Sigmoid colon (tissue), 6 donors: ENCODE measurements at regions not wholly inside any gene's neighbourhood (a gene's known extent, or its start where the extent isn't known, plus 50 kb on each side); places are given as distances from the start of the nearest gene placed in this dataset.
A peak's percentile ranks its signal among the peaks of the same experiment; 100 is the strongest.
"Not testable (repeated sequence)": the region's sequence is repeated elsewhere in the genome, so short reads cannot be mapped to it uniquely, and the experiment has no call there.

Source experiments
- DNase-seq: peaks from one replicate; pipeline ENCODE4 v3.0.0-alpha.2; 2019
- H3K27ac ChIP-seq, 4 donors: fragments of 200-600 bp; sonication (generic); one replicate each; pipeline ENCODE4 v1.5.1; 2016 to 2019; ENCODE audit warnings: mild to moderate bottlenecking in 1 of 4
- H3K27me3 ChIP-seq, 3 donors: fragments of 200-600 bp; sonication (generic); one replicate each; pipeline ENCODE4 v1.5.1; 2019; ENCODE audit warnings: mild to moderate bottlenecking in 1 of 3
- H3K36me3 ChIP-seq, 4 donors: fragments of 200-600 bp; sonication (generic); one replicate each; pipeline ENCODE4 v1.5.1; 2016 to 2019
- H3K4me1 ChIP-seq, 4 donors: fragments of 200-600 bp; sonication (generic); one replicate each; pipeline ENCODE4 v1.5.1; 2017 to 2019
- H3K4me3 ChIP-seq, 4 donors: fragments of 200-600 bp; sonication (generic); one replicate each; pipeline ENCODE4 v1.5.1; 2017 to 2019; ENCODE audit warnings: mild to moderate bottlenecking in 2 of 4, moderate library complexity in 1 of 4
- H3K9me3 ChIP-seq, 4 donors: fragments of 200-600 bp in 3 of 4; sonication (generic) in 3 of 4; one replicate each; pipeline versions ENCODE4 v1.5.1 to v1.6.1; 2013 to 2019
- EP300 ChIP-seq, 4 donors: sonication (generic); formaldehyde crosslinking; IDR thresholded peaks; one replicate each; pipeline ENCODE4 v1.6.1; 2017; ENCODE audit warnings: antibody characterized with exemption in 4 of 4
- POLR2A ChIP-seq, 2 donors: fragments of 450-650 bp; IDR thresholded peaks; one replicate each; pipeline ENCODE4 v1.6.1; 2016; ENCODE audit warnings: antibody characterized with exemption in 2 of 2, mild to moderate bottlenecking in 2 of 2, moderate library complexity in 2 of 2
- POLR2AphosphoS5 ChIP-seq, 4 donors: sonication (generic); formaldehyde crosslinking; IDR thresholded peaks; one replicate each; pipeline ENCODE4 v1.6.1; 2017; ENCODE audit warnings: antibody characterized with exemption in 4 of 4
- WGBS, 2 donors: extraction: QIAGEN DNeasy Blood & Tissue Kit; methylation state at CpG; one replicate each; pipeline ENCODE4 v1.1.7; 2013; 5-methylcytosine and 5-hydroxymethylcytosine counted together
- intact Hi-C: fragments of 100-400 bp; cut with DNase I; formaldehyde crosslinking; loops from one replicate; pipeline ENCODE4 v1.15.1; 2023
- TF ChIP-seq, protein P1 (sequence below), 4 experiments: fragments of 450-650 bp in 3 of 4; fragments of 200-600 bp in 1 of 4; IDR thresholded peaks; one replicate each; pipeline ENCODE4 v1.5.1; 2016 to 2019; ENCODE audit warnings: antibody characterized with exemption in 4 of 4, mild to moderate bottlenecking in 3 of 4, moderate library complexity in 2 of 4
- donor health status: healthy with polysubstance abuse.
- donor health status: healthy.

DNA sequence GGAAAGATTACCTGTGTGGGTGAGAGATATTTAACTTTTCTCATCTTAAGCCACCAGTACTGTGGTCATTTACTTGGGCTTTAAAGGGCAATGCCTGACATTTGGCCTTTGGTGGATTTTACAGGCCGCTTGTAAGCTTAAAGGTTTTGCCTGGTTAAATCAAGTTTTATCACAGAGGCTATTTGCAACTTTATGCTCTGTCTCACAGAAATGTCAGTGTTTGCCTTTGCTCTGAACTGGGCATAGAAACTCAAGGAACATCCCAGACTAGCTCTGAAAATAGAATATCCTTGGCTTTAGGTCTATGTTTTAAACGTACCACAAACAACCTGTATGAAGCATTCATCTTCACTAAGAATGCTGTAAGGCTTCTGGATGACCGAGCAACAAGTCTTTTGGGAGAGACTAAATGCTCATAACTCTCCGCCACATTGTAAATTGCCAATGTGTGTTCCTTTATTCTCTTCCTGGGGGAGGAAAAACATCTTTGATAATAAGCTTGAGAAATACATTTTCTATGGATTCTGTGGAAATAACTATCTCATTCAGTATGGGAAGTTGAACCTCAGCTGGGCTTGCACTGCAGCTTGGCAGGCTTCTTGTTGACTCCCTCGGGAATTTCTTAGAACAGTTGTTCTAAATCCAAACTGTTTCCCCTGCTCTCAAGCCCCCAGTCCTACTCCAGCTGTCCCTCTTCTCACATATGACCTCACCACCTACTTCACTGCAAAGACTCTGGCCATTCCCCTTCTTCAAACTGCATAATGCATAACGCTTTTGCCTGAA lies 105.8 kb upstream of the WDR44 start:
- peak overlapping the region in 2 of 4 donors; percentile 6 to 46 for H3K27ac ChIP-seq
- intact Hi-C loops: no loop called here
- WGBS, 2 donors: 71 to 79% methylated on average over 6 of the region's 6 CpGs

DNA sequence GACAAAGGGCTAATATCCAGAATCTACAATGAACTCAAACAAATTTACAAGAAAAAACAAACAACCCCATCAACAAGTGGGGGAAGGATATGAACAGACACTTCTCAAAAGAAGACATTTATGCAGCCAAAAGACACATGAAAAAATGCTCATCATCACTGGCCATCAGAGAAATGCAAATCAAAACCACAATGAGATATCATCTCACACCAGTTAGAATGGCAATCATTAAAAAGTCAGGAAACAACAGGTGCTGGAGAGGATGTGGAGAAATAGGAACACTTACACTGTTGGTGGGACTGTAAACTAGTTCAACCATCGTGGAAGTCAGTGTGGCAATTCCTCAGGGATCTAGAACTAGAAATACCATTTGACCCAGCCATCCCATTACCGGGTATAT lies 98.9 kb upstream of the WDR44 start:
- intact Hi-C loops, H3K4me1 ChIP-seq, DNase-seq, H3K9me3 ChIP-seq, H3K4me3 ChIP-seq, H3K27me3 ChIP-seq, H3K27ac ChIP-seq, H3K36me3 ChIP-seq: not testable (repeated sequence)
- 29 to 71% methylated on average over 1 of the region's 2 CpGs for WGBS, 2 donors

More for the DNA sequence above, 105.8 kb upstream of the WDR44 start:
- DNase-seq: no peak
- Histone ChIP-seq H3K9me3 (peaks cover 0 to 3% (median 0%) of the 10 kb centered on the region in 4 donors), H3K27me3 (no peaks in the 10 kb centered on the region), H3K4me3 (no peak overlapping the region), H3K4me1 (peaks cover 0 to 10% (median 0%) of the 10 kb centered on the region in 4 donors), H3K36me3 (no peaks in the 10 kb centered on the region)
- TF ChIP-seq POLR2AphosphoS5 (IDR thresholded peaks at IDR 0.05): no peak
- no peak for TF ChIP-seq EP300 (IDR thresholded peaks at IDR 0.05)

DNA sequence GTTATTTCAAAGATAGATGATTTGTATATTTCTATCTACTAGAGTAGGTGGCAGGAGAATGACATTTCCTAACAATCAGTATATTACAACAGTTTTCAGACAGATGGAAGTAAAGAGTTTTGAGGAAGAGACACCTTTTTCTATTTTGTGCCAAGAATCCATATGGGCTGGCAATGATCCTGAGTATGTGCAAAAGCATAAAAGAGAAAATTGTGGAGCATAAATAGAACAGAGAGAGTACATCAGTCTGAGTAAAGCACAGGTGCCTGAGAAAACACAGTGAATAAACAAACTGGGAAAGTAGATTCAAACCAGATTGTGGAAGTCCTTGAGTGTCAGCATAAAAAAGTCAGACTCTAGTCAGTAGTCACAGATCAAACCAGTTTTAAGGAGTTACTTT lies 96.8 kb upstream of the WDR44 start:
- H3K9me3 ChIP-seq: no peaks in the 10 kb centered on the region
- no peaks in the 10 kb centered on the region for H3K27me3 ChIP-seq
- no peaks in the 10 kb centered on the region for H3K36me3 ChIP-seq
- intact Hi-C loops: no loop called here
- TF ChIP-seq, protein P1, sequence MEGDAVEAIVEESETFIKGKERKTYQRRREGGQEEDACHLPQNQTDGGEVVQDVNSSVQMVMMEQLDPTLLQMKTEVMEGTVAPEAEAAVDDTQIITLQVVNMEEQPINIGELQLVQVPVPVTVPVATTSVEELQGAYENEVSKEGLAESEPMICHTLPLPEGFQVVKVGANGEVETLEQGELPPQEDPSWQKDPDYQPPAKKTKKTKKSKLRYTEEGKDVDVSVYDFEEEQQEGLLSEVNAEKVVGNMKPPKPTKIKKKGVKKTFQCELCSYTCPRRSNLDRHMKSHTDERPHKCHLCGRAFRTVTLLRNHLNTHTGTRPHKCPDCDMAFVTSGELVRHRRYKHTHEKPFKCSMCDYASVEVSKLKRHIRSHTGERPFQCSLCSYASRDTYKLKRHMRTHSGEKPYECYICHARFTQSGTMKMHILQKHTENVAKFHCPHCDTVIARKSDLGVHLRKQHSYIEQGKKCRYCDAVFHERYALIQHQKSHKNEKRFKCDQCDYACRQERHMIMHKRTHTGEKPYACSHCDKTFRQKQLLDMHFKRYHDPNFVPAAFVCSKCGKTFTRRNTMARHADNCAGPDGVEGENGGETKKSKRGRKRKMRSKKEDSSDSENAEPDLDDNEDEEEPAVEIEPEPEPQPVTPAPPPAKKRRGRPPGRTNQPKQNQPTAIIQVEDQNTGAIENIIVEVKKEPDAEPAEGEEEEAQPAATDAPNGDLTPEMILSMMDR (IDR thresholded peaks at IDR 0.05): no peak
- TF ChIP-seq EP300 (IDR thresholded peaks at IDR 0.05) (no peak), POLR2AphosphoS5 (IDR thresholded peaks at IDR 0.05) (peak in 1 of 4 donors; percentile 23)
- no peak for DNase-seq
- no peaks in the 10 kb centered on the region for H3K4me1 ChIP-seq
- no peak overlapping the region for H3K27ac ChIP-seq
- no peak overlapping the region for H3K4me3 ChIP-seq

DNA sequence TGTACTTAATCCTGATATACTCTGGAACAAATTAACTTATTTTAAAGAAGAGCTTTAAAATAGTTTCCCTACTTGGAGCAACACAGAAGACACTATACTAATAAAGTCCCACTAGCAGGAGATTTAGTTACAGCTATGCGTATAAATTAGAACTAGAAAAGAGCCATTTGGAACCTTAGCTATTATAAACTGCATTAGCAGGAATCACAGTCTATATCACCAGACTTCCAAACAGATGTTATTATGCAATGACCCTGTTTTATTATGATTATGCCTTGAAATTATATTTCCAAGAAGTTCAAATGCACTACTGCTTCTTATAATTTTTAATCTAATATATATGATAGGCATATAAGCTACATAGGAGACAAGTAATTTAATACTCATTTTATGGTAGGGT lies 95.5 kb upstream of the WDR44 start:
- DNase-seq: no peak
- TF ChIP-seq POLR2AphosphoS5 (IDR thresholded peaks at IDR 0.05): no peak
- Histone ChIP-seq H3K4me1 (no peaks in the 10 kb centered on the region), H3K9me3 (no peaks in the 10 kb centered on the region), H3K36me3 (no peaks in the 10 kb centered on the region), H3K27me3 (no peaks in the 10 kb centered on the region), H3K27ac (no peak overlapping the region), H3K4me3 (no peak overlapping the region)
- 96% methylated on average over 1 of the region's 1 CpG for WGBS, 2 donors
- intact Hi-C loops: loop anchor here (10.0 kb wide), 1 partner anchor 256 kb away; no protein-coding TSS in a partner anchor

DNA sequence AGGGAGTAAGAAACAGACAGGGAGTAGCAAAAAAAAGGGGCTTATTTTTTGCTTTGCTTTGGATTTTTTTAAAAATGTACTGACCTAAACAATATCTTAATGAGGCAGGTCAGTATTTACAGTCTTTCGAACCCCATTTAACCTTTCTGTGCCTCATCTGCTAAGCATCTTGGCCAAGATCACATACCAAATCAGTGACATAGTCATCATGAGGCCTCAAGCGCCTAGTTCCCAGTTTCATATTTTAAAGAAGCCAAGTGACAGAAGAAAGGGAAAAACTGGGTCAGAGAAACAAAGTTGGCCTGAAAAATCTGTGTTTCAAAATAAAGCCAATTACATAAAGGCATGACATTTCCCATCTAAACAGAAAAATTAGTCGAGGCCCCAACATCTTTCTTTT lies 94.6 kb upstream of the WDR44 start:
- WGBS, 2 donors: 72 to 81% methylated on average over 3 of the region's 3 CpGs
- Histone ChIP-seq H3K4me3 (no peak overlapping the region), H3K36me3 (no peaks in the 10 kb centered on the region), H3K9me3 (no peaks in the 10 kb centered on the region), H3K27me3 (no peaks in the 10 kb centered on the region), H3K27ac (peak overlapping the region in 1 of 4 donors; percentile 34), H3K4me1 (no peaks in the 10 kb centered on the region)
- TF ChIP-seq POLR2A (IDR thresholded peaks at IDR 0.05) (no peak), EP300 (IDR thresholded peaks at IDR 0.05) (no peak), POLR2AphosphoS5 (IDR thresholded peaks at IDR 0.05) (peak in 1 of 4 donors; percentile 39)
- TF ChIP-seq, protein P1 (IDR thresholded peaks at IDR 0.05): no peak
- intact Hi-C loops: loop anchor here (10.0 kb wide), 1 partner anchor 256 kb away; no protein-coding TSS in a partner anchor
- DNase-seq: no peak

DNA sequence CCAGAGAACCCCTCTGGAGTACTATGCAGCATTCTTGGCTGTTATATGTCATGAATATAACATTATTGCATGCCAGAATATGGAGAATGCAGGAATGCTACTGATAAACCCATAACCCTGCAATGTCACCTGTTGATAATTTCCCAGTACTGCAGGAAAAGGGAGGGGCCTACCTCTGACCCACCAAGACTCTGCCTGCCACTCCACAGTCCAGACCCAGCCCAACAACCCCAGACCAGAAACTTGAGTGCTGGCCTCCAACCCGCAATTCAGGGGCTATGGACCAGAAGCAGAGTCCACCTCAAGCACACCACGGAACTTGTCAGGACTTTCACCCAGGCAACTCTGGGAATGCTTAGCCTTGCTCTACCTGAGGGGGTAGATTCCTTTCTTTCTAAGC lies 92.9 kb upstream of the WDR44 start:
- no peak overlapping the region for H3K4me3 ChIP-seq
- no peaks in the 10 kb centered on the region for H3K27me3 ChIP-seq
- no peak for DNase-seq
- no peaks in the 10 kb centered on the region for H3K4me1 ChIP-seq
- no peak for TF ChIP-seq POLR2A (IDR thresholded peaks at IDR 0.05)
- TF ChIP-seq POLR2AphosphoS5 (IDR thresholded peaks at IDR 0.05): no peak
- TF ChIP-seq, protein P1 (IDR thresholded peaks at IDR 0.05): no peak
- TF ChIP-seq EP300 (IDR thresholded peaks at IDR 0.05): no peak
- H3K9me3 ChIP-seq: no peaks in the 10 kb centered on the region
- intact Hi-C loops: loop anchor here (10.0 kb wide), 1 partner anchor 258 kb away; no protein-coding TSS in a partner anchor
- H3K27ac ChIP-seq: no peak overlapping the region
- WGBS, 2 donors: 94 to 96% methylated on average over 2 of the region's 2 CpGs
- H3K36me3 ChIP-seq: no peaks in the 10 kb centered on the region
